ENCODE measurements at regions not wholly inside any gene's neighbourhood (a gene's known extent, or its start where the extent isn't known, plus 50 kb on each side); places are given as distances from the start of the nearest gene placed in this dataset.

- Histone ChIP-seq H3K9me2 (replicated peaks; ENCODE audit: insufficient read depth, low read length) (no peaks in the 10 kb centered on the region; the same call in 1 of the 2 replicates), H3K4me1 (ENCODE audit: low read length) (no peaks in the 10 kb centered on the region), H3K36me3 (replicated peaks; ENCODE audit: insufficient read depth, low read length) (no peaks in the 10 kb centered on the region), H3K9ac (ENCODE audit: low read length) (no peak overlapping the region), H3F3A (ENCODE audit: insufficient read depth, low read length) (no peaks in the 10 kb centered on the region), H3K9me3 (replicated peaks; ENCODE audit: insufficient read depth, low read length) (no peaks in the 10 kb centered on the region), H3K27ac (ENCODE audit: low read length) (no peak overlapping the region), H3K79me2 (ENCODE audit: low read length) (no peaks in the 10 kb centered on the region), H2AFZ (ENCODE audit: low read length) (no peak overlapping the region), H4K20me1 (ENCODE audit: insufficient read depth, low read length) (no peaks in the 10 kb centered on the region), H3K27me3 (replicated peaks; ENCODE audit: insufficient read depth, low read length) (no peaks in the 10 kb centered on the region), H3K4me2 (ENCODE audit: low read depth, low read length) (no peak overlapping the region), H3K4me3 (ENCODE audit: low read length) (no peak overlapping the region)
- DNase-seq, result no peak
- TF ChIP-seq EZH2 (optimal IDR thresholded peaks at IDR 0.05; ENCODE audit: low read depth, low read length) (no peak), EZH2phosphoT487 (IDR thresholded peaks at IDR 0.05; ENCODE audit: low read length) (no peak), CTCF (IDR thresholded peaks at IDR 0.05; ENCODE audit: low read length) (no peak)
These were observed 81.6 kb downstream of the TMEM174 start for GRCh38 chr5:73254642-73255041.

- no peak overlapping the region for H3K9ac ChIP-seq (ENCODE audit: low read length)
- H3F3A ChIP-seq (ENCODE audit: insufficient read depth, low read length), result no peaks in the 10 kb centered on the region
- no peak overlapping the region for H3K4me2 ChIP-seq (ENCODE audit: low read depth, low read length)
- no peaks in the 10 kb centered on the region for H3K27me3 ChIP-seq (replicated peaks; ENCODE audit: insufficient read depth, low read length)
- no peak overlapping the region for H3K27ac ChIP-seq (ENCODE audit: low read length)
- H3K9me2 ChIP-seq (replicated peaks; ENCODE audit: insufficient read depth, low read length), result no peaks in the 10 kb centered on the region; the same call in 1 of the 2 replicates
- TF ChIP-seq CTCF (IDR thresholded peaks at IDR 0.05; ENCODE audit: low read length), result no peak
- no peaks in the 10 kb centered on the region for H3K9me3 ChIP-seq (replicated peaks; ENCODE audit: insufficient read depth, low read length)
- H3K79me2 ChIP-seq (ENCODE audit: low read length), result no peaks in the 10 kb centered on the region
- H2AFZ ChIP-seq (ENCODE audit: low read length), result no peak overlapping the region
- H3K36me3 ChIP-seq (replicated peaks; ENCODE audit: insufficient read depth, low read length), result no peaks in the 10 kb centered on the region
- no peak for DNase-seq
- no peaks in the 10 kb centered on the region for H3K4me1 ChIP-seq (ENCODE audit: low read length)
- H3K4me3 ChIP-seq (ENCODE audit: low read length), result no peak overlapping the region
- H4K20me1 ChIP-seq (ENCODE audit: insufficient read depth, low read length), result no peaks in the 10 kb centered on the region
These were observed 80.2 kb downstream of the TMEM174 start for GRCh38 chr5:73253047-73253660.

- no peaks in the 10 kb centered on the region for H3K79me2 ChIP-seq (ENCODE audit: low read length)
- no peaks in the 10 kb centered on the region for H3K36me3 ChIP-seq (replicated peaks; ENCODE audit: insufficient read depth, low read length)
- H3K27ac ChIP-seq (ENCODE audit: low read length), result no peak overlapping the region
- H3K4me2 ChIP-seq (ENCODE audit: low read depth, low read length), result no peak overlapping the region
- no peak overlapping the region for H3K4me3 ChIP-seq (ENCODE audit: low read length)
- no peaks in the 10 kb centered on the region for H4K20me1 ChIP-seq (ENCODE audit: insufficient read depth, low read length)
- TF ChIP-seq CTCF (IDR thresholded peaks at IDR 0.05; ENCODE audit: low read length), result no peak
- TF ChIP-seq EZH2 (optimal IDR thresholded peaks at IDR 0.05; ENCODE audit: low read depth, low read length), result no peak
- no peak for TF ChIP-seq EZH2phosphoT487 (IDR thresholded peaks at IDR 0.05; ENCODE audit: low read length)
- no peaks in the 10 kb centered on the region for H3K9me3 ChIP-seq (replicated peaks; ENCODE audit: insufficient read depth, low read length)
- no peaks in the 10 kb centered on the region for H3K27me3 ChIP-seq (replicated peaks; ENCODE audit: insufficient read depth, low read length)
- no peak for DNase-seq
- no peaks in the 10 kb centered on the region for H3K4me1 ChIP-seq (ENCODE audit: low read length)
- no peak overlapping the region for H3K9ac ChIP-seq (ENCODE audit: low read length)
- H3K9me2 ChIP-seq (replicated peaks; ENCODE audit: insufficient read depth, low read length), result no peaks in the 10 kb centered on the region; the same call in 1 of the 2 replicates
- H3F3A ChIP-seq (ENCODE audit: insufficient read depth, low read length), result no peaks in the 10 kb centered on the region
- H2AFZ ChIP-seq (ENCODE audit: low read length), result no peak overlapping the region
These were observed 77.7 kb downstream of the TMEM174 start for GRCh38 chr5:73250645-73251044.

All from MM.1S (cell line).